GM18520 (cell line): ENCODE measurements at regions not wholly inside any gene's neighbourhood (a gene's known extent, or its start where the extent isn't known, plus 50 kb on each side); places are given as distances from the start of the nearest gene placed in this dataset.

Experiments used
- ATAC-seq: cut with Tn5 transposase; IDR thresholded peaks from one replicate; pipeline ENCODE4 v1.9.1; 2021; ENCODE audit not compliant: unreplicated experiment

DNA sequence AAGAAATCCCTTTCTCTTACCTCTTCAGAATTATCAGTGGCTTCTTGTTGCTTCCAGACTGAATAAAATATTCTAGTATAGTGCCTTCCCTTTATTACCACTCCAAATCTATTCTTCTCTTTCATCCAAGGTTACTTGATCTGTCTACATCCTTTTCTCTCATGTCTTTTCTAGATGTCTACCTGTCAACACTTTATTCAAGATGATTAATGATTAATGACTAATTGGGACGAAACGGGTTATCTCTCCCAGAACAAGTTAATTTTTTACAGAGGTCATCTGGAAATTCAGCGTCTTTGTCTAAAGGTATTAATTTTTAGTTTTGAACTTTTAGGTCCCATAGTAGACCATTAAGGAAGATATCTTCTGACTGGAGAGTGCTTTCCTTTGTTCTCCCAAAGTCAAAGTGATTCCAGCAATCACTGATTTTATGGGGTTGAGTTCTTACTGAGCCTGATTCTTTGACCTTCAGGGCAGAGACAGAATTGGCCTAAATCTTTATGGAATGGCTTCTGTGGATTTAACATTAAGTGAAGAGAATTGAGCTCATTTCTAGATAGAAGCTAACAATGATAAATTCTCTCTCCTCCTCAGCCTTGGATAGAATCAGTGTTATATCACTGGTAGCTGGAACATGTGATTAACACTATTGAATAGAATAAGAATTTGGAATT is 335.4 kb upstream of the TEX13C start:
- no peak for ATAC-seq

DNA sequence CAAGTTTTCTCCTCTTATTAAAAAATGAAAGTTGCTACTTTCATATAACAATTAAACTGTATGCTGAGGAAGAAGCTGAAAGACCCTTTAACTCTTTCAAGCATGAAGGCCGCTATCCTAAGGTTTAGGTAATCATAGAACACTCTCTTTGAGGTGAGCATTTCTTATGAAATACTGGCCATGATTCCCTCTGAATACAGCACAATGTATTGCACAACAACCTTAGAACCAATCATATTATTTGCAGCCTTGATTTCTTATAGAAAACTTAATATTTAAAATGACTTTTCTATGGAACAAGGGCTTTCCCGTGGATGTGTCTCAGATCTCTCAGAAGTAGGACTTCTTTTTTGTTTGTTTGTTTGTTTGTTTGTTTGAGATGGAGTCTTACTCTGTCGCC is 333.4 kb upstream of the TEX13C start:
- no peak for ATAC-seq

DNA sequence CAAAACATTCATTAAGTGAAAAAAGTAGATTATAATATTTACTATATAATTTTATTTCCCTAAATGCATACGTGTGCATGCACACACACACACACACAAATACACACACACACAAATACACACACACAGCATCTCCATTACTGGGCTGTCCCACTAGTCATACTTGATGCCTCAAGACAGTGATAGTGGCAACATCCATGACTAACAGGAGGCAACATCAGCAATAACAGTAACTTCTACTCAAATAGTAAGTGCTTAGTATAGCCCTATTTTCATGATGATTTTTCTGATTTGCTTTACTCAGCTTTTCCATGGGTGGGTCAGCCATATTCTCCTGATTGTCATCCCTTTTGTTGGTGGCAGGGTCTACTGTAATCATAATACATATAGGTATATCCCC is 325.9 kb upstream of the TEX13C start:
- ATAC-seq, result no peak

DNA sequence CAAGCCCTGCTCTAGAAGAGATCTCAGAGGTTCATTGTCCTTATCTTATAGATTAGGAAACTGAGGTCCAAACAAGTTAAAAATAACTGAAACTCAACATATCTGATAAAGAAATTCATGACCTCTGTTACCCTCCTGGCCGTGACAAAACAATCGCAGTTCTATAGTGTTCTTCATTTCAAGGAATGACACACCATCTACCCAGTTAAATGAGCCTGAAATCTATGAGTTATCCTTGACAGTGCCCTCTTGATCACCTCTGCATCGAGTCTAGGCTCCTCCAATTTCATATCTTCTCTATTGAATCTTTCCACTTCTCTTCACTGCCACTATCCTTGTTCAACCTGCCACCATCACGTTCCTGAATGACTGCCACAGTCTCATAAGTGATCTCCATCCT is 325.3 kb upstream of the TEX13C start:
- ATAC-seq, result no peak

DNA sequence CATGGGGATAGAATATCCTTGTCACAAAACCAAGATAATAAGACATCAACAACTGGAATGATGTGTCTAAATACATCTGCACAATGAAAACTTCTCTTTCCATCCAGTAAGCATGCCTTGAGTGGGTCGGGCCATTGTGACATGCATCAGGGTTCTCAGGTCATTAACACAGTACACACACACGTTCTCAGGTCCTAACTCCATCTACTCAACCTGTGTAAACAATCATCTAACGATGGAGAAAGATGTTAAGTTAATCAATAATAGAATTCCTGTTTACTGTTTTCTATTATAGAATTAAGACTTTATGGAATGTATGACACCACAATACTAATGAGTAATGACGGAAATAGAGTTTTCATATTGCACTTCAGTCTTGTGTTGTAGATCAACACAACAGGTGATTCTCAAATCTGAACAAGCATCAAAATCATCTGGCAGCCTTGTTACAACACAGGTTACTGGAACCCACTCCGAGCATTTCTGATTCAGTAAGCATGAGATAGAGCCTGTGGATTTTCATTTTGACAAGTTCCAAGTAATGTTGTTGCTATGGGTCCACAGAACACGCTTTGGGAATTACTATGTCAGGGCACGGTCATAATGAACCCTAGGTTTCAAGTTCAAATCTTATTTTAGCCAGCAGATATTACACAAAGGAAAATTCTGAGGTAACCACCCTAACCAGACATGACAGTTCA is 315.8 kb upstream of the TEX13C start:
- ATAC-seq, result no peak

DNA sequence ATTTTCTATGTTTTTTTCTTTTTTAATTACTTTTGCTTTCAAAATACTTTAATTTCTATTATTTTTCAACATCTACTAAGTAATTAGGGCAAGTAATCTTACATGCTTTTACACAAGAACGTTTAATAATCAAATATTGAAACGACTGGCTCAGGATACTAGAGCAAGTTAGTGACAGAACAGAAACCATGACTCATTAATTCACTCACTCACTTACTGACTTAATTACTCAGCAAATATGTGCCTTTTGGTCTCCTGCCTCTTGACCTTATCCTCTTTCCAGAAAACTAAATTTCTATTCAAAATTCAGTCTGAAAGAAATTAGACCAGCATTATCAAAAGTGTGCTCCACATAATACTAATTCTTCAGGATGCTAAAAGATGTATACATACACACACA is 314.9 kb upstream of the TEX13C start:
- ATAC-seq, result no peak

DNA sequence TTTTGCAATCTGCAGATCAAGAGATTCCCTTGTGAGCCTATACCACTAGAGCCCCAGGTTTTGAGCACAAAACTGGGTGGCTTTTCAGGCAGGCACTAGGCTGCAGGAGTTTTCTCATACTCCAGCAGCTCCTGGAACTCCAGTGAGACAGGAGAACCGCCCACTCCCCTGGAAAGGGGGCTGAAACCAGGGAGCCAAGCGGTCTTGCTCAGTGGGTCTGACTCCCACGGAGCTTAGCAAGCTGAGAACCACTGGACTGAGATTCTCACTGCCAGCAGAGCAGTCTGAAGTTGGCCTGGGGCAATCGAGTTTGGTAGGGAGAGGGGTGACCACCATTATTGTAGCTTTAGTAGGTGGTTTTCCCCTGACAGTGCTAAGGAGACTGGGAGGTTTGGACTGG is 313.8 kb upstream of the TEX13C start:
- ATAC-seq, result no peak

- no peak for ATAC-seq
These were observed 313.0 kb upstream of the TEX13C start for GRCh38 chrX:125006704-125007103.

DNA sequence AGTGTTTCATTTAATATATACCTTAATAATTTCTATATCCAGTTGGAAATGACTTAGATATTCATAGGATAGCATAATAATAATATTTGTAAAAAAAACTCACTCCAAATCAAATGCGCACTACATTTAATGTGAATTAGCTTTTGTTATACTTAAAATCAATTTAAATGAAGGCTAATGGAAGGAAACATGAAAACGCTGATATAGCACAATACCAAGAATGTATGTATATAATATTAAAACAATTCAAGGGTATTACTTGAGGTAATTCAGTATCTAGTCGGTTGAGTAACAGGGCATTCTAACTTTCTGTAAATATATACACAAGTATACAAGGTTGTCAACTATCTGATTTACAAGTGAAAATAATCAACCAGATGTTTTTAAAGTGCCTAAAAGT is 307.1 kb upstream of the TEX13C start:
- no peak for ATAC-seq

DNA sequence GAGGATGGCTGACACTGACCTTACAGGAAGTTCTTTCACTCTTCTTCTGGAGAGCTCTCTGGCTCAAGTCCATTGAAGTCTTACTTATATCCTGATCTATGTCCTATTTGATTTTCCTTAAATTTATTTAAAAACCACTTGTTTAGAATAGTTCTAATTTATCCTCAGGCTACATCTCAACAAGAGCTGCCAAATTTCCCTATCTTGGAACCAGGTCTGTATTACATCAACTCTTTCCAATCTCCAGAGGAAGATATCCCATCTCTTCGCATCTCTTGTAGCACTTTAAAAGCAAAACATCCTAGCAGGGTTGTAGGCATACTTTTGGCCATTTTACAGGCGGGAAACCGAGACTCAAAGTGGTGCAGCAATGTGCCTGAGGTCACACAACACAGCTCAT is 290.5 kb upstream of the TEX13C start:
- ATAC-seq, result no peak
